ENCODE measurements at regions not wholly inside any gene's neighbourhood (a gene's known extent, or its start where the extent isn't known, plus 50 kb on each side); places are given as distances from the start of the nearest gene placed in this dataset.
"Not testable (repeated sequence)": the region's sequence is repeated elsewhere in the genome, so short reads cannot be mapped to it uniquely, and the experiment has no call there.

DNA sequence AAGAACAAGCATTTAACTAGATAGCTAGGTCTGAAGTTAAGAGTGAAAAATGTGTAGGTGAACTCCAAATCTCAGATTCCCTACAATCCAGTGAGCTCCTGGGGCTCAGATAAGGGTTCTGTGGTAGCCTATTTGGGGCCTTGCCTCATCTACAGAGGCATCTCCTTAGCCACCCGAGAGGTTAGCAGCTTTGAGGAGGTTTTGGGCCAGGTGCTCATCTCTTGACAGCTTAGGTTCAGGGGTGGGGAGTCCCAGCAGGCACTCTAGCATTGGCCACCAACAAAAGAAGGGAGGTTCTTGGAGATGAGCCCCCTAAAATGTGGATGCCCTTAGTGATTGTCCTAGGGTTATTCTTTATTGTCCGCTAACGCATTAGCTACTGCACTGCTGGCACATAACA, 184.4 kb upstream of the B3GAT1 start:
- H3K4me3 ChIP-seq (ENCODE audit: low read depth, low read length) = no peak overlapping the region
- DNase-seq (ENCODE audit: low read depth) = no peak
- TF ChIP-seq, protein P1, sequence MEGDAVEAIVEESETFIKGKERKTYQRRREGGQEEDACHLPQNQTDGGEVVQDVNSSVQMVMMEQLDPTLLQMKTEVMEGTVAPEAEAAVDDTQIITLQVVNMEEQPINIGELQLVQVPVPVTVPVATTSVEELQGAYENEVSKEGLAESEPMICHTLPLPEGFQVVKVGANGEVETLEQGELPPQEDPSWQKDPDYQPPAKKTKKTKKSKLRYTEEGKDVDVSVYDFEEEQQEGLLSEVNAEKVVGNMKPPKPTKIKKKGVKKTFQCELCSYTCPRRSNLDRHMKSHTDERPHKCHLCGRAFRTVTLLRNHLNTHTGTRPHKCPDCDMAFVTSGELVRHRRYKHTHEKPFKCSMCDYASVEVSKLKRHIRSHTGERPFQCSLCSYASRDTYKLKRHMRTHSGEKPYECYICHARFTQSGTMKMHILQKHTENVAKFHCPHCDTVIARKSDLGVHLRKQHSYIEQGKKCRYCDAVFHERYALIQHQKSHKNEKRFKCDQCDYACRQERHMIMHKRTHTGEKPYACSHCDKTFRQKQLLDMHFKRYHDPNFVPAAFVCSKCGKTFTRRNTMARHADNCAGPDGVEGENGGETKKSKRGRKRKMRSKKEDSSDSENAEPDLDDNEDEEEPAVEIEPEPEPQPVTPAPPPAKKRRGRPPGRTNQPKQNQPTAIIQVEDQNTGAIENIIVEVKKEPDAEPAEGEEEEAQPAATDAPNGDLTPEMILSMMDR (IDR thresholded peaks at IDR 0.05; ENCODE audit: insufficient read depth, low read length, severe bottlenecking) = no peak
- FAIRE-seq = no peak
- no peaks in the 10 kb centered on the region for H3K27me3 ChIP-seq (ENCODE audit: control insufficient read depth, insufficient read depth, low read length)
- H3K36me3 ChIP-seq (ENCODE audit: control insufficient read depth, insufficient read depth, low read length) = no peaks in the 10 kb centered on the region

DNA sequence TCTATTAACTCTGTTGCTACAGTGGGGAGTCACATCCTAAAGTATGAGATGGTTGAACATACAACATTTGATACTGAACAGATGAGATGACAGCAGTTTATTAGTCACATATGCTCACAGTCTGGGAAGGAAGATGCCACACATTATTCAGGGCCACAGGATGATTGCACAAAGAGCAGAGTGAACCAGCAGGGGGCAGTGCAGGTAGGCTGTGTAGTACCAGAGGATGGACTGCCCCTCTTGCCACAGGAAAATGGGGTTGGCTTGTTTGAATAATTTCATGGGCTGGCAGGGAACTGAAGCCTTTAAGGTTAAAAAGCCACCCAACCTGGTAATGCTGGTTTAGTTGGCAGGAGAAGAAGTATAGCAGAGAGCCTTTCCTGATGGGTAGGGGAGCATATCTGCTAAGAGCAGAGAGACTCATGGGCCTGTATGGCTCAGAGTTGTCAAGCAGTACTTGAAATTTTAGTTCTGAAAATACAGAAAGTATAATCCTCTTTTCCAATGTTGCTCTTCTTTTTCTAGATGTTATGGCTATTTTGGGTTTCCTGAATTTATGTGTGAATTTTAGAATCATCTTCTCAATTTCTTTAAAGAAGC, 180.4 kb upstream of the B3GAT1 start:
- Histone ChIP-seq H3K27me3 (ENCODE audit: control insufficient read depth, insufficient read depth, low read length) (no peaks in the 10 kb centered on the region), H3K4me3 (ENCODE audit: low read depth, low read length) (no peak overlapping the region), H3K36me3 (ENCODE audit: control insufficient read depth, insufficient read depth, low read length) (no peaks in the 10 kb centered on the region)
- TF ChIP-seq, protein P1 (IDR thresholded peaks at IDR 0.05; ENCODE audit: insufficient read depth, low read length, severe bottlenecking) = peak; percentile 39
- peak; percentile 2 for DNase-seq (ENCODE audit: low read depth)
- no peak for FAIRE-seq

DNA sequence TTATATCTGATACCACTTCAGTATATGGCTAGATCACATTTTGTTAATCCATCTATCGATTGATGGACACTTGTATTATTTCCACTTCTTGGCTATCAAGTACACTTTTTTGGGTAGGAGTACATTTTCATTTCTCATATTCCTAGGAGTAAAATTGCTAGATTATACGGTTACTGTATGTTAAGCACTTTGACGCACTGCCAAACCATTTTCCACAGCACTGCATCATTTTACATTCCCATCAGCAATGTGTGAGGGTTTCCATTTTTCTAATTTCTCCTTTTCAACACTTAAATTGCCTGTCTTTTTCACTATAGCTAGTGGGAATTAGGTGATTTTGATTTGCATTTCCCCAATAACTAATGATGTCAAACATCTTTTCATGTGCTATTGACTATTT, 179.3 kb upstream of the B3GAT1 start:
- FAIRE-seq (no peak), DNase-seq (ENCODE audit: low read depth) (no peak)
- H3K4me3 ChIP-seq (ENCODE audit: low read depth, low read length) = no peak overlapping the region
- TF ChIP-seq, protein P1 (IDR thresholded peaks at IDR 0.05; ENCODE audit: insufficient read depth, low read length, severe bottlenecking) = no peak
- no peaks in the 10 kb centered on the region for H3K36me3 ChIP-seq (ENCODE audit: control insufficient read depth, insufficient read depth, low read length)
- no peaks in the 10 kb centered on the region for H3K27me3 ChIP-seq (ENCODE audit: control insufficient read depth, insufficient read depth, low read length)

DNA sequence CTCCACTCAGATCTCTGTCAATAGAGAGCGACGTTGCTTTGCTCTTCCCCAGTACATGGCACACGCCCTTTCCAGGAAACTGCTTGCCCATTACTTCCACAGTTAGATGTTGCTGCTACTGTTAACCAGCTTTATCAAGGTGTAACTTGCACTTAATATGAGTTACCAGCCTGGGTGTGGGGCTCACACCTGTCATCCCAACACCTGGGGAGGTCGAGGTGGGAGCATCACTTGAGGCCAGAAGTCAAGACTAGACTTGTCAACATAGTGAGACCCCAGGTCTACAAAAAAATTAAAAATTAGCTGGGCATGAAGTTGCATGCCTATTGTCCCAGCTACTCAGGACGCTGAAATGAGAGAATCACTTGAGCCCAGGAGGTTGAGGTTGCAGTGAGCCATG, 177.1 kb upstream of the B3GAT1 start:
- no peaks in the 10 kb centered on the region for H3K36me3 ChIP-seq (ENCODE audit: control insufficient read depth, insufficient read depth, low read length)
- TF ChIP-seq, protein P1 (IDR thresholded peaks at IDR 0.05; ENCODE audit: insufficient read depth, low read length, severe bottlenecking) = no peak
- FAIRE-seq (peak; percentile 36), DNase-seq (ENCODE audit: low read depth) (no peak)
- no peak overlapping the region for H3K4me3 ChIP-seq (ENCODE audit: low read depth, low read length)
- H3K27me3 ChIP-seq (ENCODE audit: control insufficient read depth, insufficient read depth, low read length) = no peaks in the 10 kb centered on the region

DNA sequence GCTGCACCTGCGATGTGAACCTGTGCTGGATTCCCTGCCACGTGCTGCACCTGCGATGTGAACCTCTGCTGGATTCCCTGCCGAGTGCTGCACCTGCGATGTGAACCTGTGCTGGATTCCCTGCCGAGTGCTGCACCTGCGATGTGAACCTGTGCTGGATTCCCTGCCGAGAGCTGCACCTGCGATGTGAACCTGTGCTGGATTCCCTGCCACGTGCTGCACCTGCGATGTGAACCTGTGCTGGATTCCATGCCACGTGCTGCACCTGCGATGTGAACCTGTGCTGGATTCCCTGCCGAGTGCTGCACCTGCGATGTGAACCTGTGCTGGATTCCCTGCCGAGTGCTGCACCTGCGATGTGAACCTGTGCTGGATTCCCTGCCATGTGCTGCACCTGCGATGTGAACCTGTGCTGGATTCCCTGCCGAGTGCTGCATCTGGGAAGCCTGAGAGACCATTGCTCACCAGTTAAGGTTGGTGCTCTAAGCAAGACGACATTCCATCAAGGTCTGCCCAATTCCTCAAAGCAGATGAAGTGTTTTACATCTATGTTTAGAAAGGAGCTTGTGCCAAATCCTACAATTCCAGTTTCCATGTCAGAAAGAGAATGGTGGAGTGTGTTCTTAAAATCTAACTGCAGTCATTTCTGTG, 176.5 kb upstream of the B3GAT1 start:
- not testable (repeated sequence) for DNase-seq (ENCODE audit: low read depth); FAIRE-seq; H3K4me3 ChIP-seq (ENCODE audit: low read depth, low read length); H3K36me3 ChIP-seq (ENCODE audit: control insufficient read depth, insufficient read depth, low read length); H3K27me3 ChIP-seq (ENCODE audit: control insufficient read depth, insufficient read depth, low read length)

- Histone ChIP-seq H3K27me3 (ENCODE audit: control insufficient read depth, insufficient read depth, low read length) (no peaks in the 10 kb centered on the region), H3K36me3 (ENCODE audit: control insufficient read depth, insufficient read depth, low read length) (no peaks in the 10 kb centered on the region), H3K4me3 (ENCODE audit: low read depth, low read length) (no peak overlapping the region)
- DNase-seq (ENCODE audit: low read depth) (no peak), FAIRE-seq (no peak)
- TF ChIP-seq, protein P1 (IDR thresholded peaks at IDR 0.05; ENCODE audit: insufficient read depth, low read length, severe bottlenecking) = no peak
Observed at GRCh38 chr11:134587345-134587744, 175.3 kb upstream of the B3GAT1 start.

Data from bronchial epithelial cell (primary cell).